NCI-H1436 (cell line): ENCODE measurements at regions not wholly inside any gene's neighbourhood (a gene's known extent, or its start where the extent isn't known, plus 50 kb on each side); places are given as distances from the start of the nearest gene placed in this dataset.
"Not testable (repeated sequence)": the region's sequence is repeated elsewhere in the genome, so short reads cannot be mapped to it uniquely, and the experiment has no call there.

Source experiments
- DNase-seq: peaks from one replicate; lab custom pipeline; 2025; lab: John Stamatoyannopoulos, UW

DNA sequence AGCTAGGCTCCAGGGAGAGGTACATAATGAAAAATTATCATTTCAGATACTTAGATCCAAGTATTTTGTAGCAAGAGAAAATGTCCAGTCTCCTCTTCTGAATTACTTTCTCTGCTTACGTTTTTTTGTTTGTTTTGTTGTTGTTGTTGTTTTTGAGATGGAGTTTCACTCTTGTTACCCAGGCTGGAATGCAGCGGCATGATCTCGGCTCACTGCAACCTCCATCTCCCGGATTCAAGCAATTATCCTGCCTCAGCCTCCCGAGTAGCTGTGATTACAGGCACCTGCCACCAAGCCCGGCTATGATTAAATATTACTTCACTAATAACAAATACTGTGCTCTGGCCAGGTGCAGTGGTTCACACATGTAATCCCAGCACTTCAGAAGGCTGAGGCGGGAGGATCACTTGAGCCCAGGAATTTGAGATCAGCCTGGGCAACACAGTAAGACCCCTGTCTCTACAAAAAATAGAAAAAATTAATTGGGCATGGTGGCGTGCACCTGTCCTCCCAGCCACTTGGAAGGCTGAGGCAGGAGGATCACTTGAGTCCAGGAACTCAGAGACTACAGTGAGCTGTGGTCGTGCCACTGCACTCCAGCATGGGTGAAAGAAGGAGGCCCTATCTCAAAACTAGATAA lies 155.0 kb upstream of the JARID2 start:
- DNase-seq, result no peak

DNA sequence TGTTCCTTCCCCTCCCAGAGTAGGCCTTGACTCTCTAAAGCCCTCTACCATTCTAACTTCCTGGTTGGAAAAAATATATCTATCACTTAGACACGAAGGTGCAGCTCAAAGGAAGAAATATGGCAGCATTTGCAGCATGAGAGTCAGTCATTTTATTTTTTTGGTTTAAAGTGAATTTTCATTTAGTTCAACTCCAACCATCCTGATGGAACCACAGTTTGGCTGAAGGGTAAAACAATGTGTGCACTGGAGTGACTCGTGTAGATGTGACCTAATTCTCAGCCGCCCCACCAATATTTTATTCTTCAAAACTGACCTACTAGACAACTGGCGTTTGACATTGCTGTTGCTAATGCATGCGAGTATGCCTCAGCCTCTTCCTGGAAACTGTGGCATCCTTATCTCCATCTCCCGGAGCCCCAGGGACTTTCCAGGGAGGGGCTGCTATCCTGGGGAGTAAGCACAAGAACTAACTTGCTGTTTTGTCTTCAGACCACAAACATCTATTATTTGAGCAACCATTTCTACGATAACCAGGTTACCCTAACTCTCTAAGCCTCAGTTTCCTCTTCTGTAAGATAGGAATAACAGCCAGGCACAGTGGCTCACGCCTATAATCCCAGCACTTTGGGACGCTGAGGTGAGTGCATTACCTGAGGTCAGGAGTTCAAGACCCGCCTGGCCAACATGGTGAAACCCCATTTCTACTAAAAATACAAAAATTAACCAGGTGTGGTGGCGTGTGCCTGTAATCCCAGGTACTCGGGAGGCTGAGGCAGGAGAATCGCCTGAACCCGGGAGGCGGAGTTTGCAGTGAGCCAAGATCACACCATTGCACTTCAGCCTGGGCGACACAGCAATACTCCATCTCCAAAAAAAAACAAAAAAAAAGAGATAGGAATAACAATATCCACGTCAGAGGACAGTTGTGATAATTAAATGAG lies 148.7 kb upstream of the JARID2 start:
- DNase-seq, result no peak

- DNase-seq, result no peak
These were observed 144.7 kb upstream of the JARID2 start for GRCh38 chr6:15101130-15101529.

DNA sequence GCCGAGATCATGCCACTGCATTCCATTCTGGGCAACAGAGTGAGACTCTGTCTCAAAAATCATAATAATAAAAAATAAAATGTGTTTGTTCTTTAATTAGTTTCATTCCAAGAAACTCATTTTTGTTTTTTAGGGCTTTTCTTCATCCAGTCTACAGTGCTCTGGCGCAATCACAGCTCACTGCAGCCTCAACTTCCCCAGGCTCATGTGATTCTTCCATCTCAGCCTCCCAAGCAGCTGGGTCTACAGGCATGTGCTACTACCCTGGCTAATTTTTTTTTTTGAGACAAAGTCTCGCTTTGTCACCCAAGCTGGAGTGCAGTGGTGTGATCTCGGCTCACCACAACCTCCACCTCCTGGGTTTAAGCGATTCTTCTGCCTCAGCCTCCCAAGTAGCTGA lies 143.6 kb upstream of the JARID2 start:
- DNase-seq, result no peak

GRCh38 chr6:15106958-15107643 lies 138.8 kb upstream of the JARID2 start:
- no peak for DNase-seq

DNA sequence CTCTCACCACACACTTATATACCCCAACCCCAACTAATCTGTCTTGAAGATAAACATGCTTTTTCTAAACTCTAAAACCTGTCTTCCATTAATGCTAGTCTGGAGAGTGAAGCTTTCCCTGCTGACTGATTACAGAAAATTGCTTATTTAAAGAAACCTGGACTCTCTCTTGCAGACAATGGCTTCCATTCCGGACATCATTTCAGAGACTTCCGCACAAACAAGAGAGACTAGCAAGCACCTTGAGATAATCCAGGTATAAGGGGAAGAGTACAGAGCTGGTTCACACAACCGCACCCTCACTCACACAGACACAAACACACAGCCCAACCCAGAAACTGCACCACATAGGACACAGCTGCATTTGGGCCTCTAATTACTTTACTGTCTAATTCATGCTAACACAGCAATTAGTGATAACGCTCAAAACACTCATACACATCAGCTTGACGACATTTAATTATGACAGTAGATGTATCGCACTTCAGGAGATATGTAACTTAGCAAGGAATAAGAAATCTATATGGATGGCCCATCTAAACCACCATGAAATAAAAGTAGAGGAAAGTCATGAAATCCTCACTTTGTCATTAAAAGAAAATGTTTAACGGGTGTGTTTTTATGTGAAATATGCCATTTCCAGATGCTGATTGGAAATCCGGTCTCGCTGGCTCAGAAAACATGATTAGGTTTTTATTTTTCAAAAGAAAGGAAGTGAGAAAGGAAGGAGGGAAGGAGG lies 138.1 kb upstream of the JARID2 start:
- DNase-seq, result no peak

DNA sequence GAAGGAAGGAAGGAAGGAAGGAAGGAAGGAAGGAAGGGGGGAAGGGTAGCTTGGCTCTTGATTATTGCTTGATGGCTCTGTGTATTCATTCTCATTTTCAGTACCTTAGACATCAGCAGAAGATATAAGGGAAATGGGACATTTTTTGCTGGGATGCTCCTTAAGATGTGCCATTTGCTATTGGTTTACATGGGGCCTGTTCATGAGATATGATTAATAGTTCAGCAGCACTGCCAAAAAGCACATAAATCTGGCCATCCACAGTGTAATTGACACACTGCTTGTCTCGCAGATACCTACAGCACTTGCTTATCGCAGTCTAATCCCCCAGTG lies 137.5 kb upstream of the JARID2 start:
- DNase-seq, result no peak

GRCh38 chr6:15109338-15110090 lies 136.4 kb upstream of the JARID2 start:
- DNase-seq, result no peak

DNA sequence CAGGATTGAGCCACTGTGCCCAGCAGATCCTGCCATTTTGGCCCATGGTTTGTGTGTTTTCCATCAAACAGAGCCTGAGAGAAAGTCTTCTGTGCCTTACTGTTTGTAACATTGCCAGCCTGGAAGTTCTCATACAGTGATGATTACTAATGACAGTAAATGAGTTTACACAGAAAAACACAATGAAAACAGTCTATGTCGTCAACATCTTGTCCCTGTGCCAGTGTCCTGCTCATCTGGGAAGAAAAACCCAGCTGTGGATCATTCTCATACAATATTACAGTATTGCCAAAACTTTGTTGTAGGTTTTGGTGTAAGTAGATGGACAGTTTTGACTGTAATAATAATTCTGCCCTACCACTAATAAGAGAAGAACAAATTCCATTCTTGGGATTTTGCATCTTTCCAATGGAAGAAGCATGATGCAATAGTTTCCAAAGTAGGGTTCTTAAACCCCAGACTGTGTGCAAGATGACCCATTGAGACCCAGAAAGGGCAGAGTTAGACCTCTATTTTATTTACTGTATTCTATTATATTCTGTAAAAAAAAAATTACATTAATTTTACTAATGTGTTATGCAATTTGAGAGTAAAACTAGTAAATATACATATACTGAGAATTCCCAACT lies 135.0 kb upstream of the JARID2 start:
- DNase-seq, result no peak

GRCh38 chr6:15111576-15111975 lies 134.3 kb upstream of the JARID2 start:
- not testable (repeated sequence) for DNase-seq

DNA sequence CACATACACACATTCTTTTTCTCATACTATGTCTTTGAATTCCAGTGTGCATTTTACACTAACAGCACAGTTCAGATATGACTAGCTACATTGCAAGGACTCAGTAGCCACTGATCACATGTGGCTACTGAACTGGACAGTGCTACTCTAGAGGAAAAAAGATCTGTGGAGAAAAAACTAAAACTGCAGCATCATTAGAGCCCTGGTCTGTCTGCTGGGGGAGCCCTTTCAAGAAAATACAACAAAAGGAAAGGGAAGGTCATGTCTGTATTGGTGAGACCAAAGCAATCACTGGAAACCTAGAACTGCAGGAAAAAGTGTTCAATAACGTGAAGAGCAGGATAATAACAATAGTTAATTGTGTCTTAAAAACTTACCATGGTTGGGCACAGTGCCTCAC lies 132.3 kb upstream of the JARID2 start:
- no peak for DNase-seq

DNA sequence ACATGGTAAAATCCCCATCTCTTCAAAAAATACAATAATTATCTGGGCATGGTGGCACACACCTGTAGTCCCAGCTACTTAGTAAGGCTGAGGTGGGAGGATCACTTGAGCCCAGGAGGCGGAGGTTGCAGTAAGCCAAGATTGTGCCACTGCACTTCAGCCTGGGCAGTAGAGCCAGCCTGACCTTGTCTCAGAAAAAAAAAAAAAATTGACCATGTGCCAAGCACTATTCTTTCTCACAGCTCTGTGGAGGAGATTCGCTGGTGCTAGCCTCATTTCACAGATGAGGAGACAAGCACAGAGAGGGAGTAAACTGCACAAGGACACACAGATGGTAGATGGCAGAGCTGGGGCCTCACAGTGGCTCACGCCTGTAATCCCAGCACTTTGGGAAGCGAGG lies 131.8 kb upstream of the JARID2 start:
- DNase-seq, result no peak

DNA sequence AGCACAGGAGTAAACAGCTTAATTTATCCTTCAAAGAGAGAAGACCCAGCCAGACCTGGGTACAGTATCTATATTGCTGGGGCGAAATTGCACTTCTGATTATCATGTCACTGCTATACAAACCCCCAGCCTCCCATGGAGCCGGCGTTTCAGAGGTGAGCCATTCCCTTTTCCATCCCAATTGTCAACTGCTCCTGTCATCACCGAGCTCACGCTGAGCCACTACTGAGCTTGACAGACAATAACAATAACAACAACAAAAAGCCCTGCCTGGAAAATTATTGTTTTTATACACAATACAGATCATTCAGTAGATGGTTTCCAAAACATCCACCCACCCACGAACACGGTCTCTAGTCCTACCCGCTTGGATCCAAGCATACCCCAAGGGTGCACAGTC lies 129.0 kb upstream of the JARID2 start:
- DNase-seq, result no peak

- no peak for DNase-seq
These were observed 124.4 kb upstream of the JARID2 start for GRCh38 chr6:15121443-15121842.

DNA sequence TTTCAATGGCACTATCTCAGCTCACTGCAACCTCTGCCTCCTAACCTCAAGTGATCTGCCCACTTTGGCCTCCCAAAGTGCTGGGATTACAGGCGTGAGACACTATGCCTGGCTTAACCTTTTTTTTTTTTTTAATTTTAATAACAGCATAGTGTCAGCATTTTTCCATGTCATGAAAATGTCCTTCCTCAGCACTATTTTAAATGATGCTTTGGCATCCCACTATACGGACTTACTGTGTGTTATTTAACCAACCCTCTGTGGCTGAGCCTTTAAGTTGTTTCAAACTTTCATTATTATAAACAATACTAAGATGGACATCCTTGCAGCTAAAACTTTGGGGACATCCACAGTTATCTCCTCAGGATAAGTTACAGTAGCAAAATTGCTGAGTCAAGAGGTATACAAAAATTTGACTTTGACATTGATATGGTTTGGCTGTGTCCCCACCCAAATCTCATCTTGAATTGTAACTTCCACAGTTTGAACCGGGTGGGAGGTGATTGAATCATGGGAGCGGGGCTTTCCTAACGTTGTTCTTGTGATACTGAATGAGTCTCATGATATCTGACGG lies 123.8 kb upstream of the JARID2 start:
- DNase-seq, result no peak

GRCh38 chr6:15129887-15130286 lies 116.0 kb upstream of the JARID2 start:
- DNase-seq, result no peak

GRCh38 chr6:15131234-15131633 lies 114.6 kb upstream of the JARID2 start:
- no peak for DNase-seq

DNA sequence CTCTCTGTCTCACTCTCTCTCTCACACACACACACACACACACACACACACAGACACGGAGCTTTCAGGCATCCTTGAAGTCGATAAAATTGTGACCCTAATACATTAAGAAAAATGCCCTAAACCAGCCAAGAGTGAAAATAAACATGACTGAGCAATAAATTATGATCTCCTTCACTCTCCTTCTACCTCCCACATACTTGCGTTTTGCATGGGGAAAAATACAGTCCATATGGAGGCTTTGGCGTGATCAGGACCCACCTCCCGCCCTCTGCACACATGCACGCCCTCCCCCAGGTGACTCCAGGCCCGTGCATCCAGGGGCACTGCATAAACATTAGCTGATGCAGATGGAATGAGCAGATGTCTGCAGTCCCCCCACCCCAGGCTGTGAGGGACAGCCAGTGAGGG lies 114.2 kb upstream of the JARID2 start:
- DNase-seq, result no peak

GRCh38 chr6:15132167-15132566 lies 113.7 kb upstream of the JARID2 start:
- no peak for DNase-seq

GRCh38 chr6:15132854-15133670 lies 112.8 kb upstream of the JARID2 start:
- DNase-seq, result no peak
